Adipocyte (in vitro differentiated cells): ENCODE measurements at regions not wholly inside any gene's neighbourhood (a gene's known extent, or its start where the extent isn't known, plus 50 kb on each side); places are given as distances from the start of the nearest gene placed in this dataset.

ENCODE experiments used
- DNase-seq: peaks from one replicate; pipeline ENCODE4 v3.0.0-alpha.2; 2015; ENCODE audit warnings: low read depth
- H3K27me3 ChIP-seq: replicated peaks from 2 replicates; pipeline ENCODE4 v1.7.0; 2013; ENCODE audit warnings: mild to moderate bottlenecking, low read length, moderate library complexity; ENCODE audit not compliant: control insufficient read depth, insufficient read depth
- H3K36me3 ChIP-seq: 2 replicates; pipeline ENCODE4 v1.7.0; 2013; ENCODE audit warnings: low read length, mild to moderate bottlenecking, moderate library complexity; ENCODE audit not compliant: control insufficient read depth, insufficient read depth, severe bottlenecking
- H3K4me1 ChIP-seq: 2 replicates; pipeline ENCODE4 v1.7.0; 2013; ENCODE audit warnings: mild to moderate bottlenecking, low read length, moderate library complexity; ENCODE audit not compliant: control insufficient read depth, insufficient read depth
- H3K4me3 ChIP-seq: 2 replicates; pipeline ENCODE4 v1.7.0; 2013; ENCODE audit warnings: mild to moderate bottlenecking, low read length, moderate library complexity
- H3K9ac ChIP-seq: 2 replicates; pipeline ENCODE4 v1.7.0; 2013; ENCODE audit warnings: mild to moderate bottlenecking, low read length, moderate library complexity
- H3K9me3 ChIP-seq: 2 replicates; pipeline ENCODE4 v1.7.0; 2013; ENCODE audit warnings: mild to moderate bottlenecking, low read length, moderate library complexity; ENCODE audit not compliant: control insufficient read depth

- H3K9me3 ChIP-seq = no peaks in the 10 kb centered on the region
- no peaks in the 10 kb centered on the region for H3K27me3 ChIP-seq
- H3K4me1 ChIP-seq = peaks cover 26% of the 10 kb centered on the region
- H3K36me3 ChIP-seq = no peaks in the 10 kb centered on the region
- DNase-seq = no peak
- no peak overlapping the region for H3K4me3 ChIP-seq
- no peak overlapping the region for H3K9ac ChIP-seq
These were observed 486.6 kb downstream of the CCDC171 start for GRCh38 chr9:16039218-16039987.

DNA sequence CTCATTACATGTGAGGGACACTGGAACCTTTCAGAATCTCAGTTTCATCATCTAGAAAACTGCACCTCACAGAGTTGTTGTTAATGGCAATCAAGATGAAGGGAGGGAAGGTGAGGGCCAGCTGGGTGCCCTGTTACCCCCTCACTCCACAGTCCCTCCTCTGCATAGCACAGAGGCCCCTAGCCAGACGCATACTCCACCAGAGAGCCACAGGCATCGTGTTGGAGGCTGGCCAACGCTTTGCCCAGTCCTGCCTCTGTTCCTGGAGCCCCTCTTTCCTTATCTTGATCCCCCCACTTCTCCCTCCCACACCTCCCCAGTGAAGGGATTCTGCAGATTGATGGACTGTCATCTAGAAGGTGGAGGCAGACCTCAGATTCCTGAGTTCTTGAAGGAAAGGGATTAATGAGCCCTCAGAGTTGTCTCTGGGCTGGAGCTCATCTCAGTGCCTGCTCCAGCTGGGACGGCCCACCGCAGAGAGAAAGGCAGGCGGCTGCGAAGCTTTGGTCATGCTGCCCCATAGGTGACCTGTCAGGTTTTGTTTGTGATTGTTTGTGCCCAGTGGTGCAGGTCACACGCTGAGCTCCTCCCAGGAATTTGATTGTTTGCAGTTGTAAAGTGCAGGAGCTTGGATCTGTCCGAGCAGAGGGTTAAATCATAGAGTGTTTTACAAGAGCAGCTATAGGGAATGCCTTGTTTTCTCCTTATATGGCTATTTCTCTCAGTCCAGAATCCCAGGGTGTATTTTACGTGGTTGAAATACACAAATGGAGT, 487.3 kb downstream of the CCDC171 start:
- peaks cover 33% of the 10 kb centered on the region for H3K4me1 ChIP-seq
- no peaks in the 10 kb centered on the region for H3K36me3 ChIP-seq
- H3K9ac ChIP-seq = no peak overlapping the region
- no peaks in the 10 kb centered on the region for H3K27me3 ChIP-seq
- H3K4me3 ChIP-seq = no peak overlapping the region
- H3K9me3 ChIP-seq = no peaks in the 10 kb centered on the region
- no peak for DNase-seq

- Histone ChIP-seq H3K4me1 (peaks cover 37% of the 10 kb centered on the region), H3K36me3 (no peaks in the 10 kb centered on the region), H3K4me3 (no peak overlapping the region), H3K9ac (no peak overlapping the region), H3K9me3 (no peaks in the 10 kb centered on the region), H3K27me3 (no peaks in the 10 kb centered on the region)
- DNase-seq = peak; percentile 74
These were observed 491.1 kb downstream of the CCDC171 start for GRCh38 chr9:16043756-16044578.

DNA sequence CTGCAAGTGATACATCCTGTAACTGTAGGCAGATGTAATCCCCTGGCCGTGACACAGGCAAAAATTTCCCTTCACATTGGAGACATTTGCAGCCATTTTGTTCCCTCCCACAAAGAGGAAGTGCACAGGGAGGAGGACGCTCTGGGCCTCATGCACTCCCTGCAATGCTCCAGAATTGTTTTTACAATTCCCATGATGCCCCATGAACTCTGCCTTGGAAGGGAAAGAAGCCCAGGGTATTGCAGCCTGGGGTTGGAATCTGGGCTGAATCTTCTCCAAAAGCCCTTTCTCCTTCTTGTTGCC, 491.7 kb downstream of the CCDC171 start:
- H3K27me3 ChIP-seq = no peaks in the 10 kb centered on the region

GRCh38 chr9:16045651-16046280, 492.9 kb downstream of the CCDC171 start:
- H3K4me3 ChIP-seq = no peak overlapping the region
- no peaks in the 10 kb centered on the region for H3K27me3 ChIP-seq
- H3K4me1 ChIP-seq = peaks cover 27% of the 10 kb centered on the region
- no peaks in the 10 kb centered on the region for H3K36me3 ChIP-seq
- no peak overlapping the region for H3K9ac ChIP-seq
- DNase-seq = no peak
- H3K9me3 ChIP-seq = no peaks in the 10 kb centered on the region

More for the DNA sequence above, 491.7 kb downstream of the CCDC171 start:
- Histone ChIP-seq H3K9ac (no peak overlapping the region), H3K4me1 (peaks cover 31% of the 10 kb centered on the region), H3K9me3 (no peaks in the 10 kb centered on the region), H3K36me3 (no peaks in the 10 kb centered on the region), H3K4me3 (no peak overlapping the region)
- peak; percentile 66 for DNase-seq

DNA sequence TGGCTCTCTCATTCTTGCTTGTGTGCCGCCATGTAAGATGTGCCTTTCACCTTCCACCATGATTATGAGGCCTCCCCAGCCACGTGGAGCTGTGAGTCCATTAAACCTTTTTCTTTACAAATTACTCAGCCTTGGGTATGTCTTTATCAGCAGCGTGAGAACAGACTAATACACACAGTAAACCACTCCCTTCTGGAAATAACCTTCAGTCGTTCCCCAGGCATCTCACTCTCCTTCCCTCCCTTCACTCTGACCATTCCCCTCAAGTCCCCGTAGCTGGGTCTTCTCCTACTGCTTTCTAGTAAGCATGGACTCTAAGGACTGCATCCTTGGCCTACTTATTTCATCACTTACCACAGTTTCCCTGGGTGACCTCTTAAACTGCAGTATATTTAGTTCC, 493.9 kb downstream of the CCDC171 start:
- peaks cover 22% of the 10 kb centered on the region for H3K4me1 ChIP-seq
- H3K27me3 ChIP-seq = no peaks in the 10 kb centered on the region
- H3K9ac ChIP-seq = no peak overlapping the region
- H3K4me3 ChIP-seq = no peak overlapping the region
- no peaks in the 10 kb centered on the region for H3K36me3 ChIP-seq
- H3K9me3 ChIP-seq = no peaks in the 10 kb centered on the region
- DNase-seq = no peak

- Histone ChIP-seq H3K4me1 (peaks cover 22% of the 10 kb centered on the region), H3K27me3 (no peaks in the 10 kb centered on the region), H3K4me3 (no peak overlapping the region), H3K9ac (no peak overlapping the region), H3K36me3 (no peaks in the 10 kb centered on the region), H3K9me3 (no peaks in the 10 kb centered on the region)
- no peak for DNase-seq
These were observed 495.3 kb downstream of the CCDC171 start for GRCh38 chr9:16048129-16048528.

GRCh38 chr9:16052146-16052545, 499.3 kb downstream of the CCDC171 start:
- no peaks in the 10 kb centered on the region for H3K36me3 ChIP-seq
- no peak for DNase-seq
- H3K9ac ChIP-seq = no peak overlapping the region
- no peaks in the 10 kb centered on the region for H3K27me3 ChIP-seq
- no peaks in the 10 kb centered on the region for H3K4me1 ChIP-seq
- H3K4me3 ChIP-seq = no peak overlapping the region
- no peaks in the 10 kb centered on the region for H3K9me3 ChIP-seq

- Histone ChIP-seq H3K4me1 (no peaks in the 10 kb centered on the region), H3K36me3 (no peaks in the 10 kb centered on the region), H3K9me3 (no peaks in the 10 kb centered on the region), H3K27me3 (no peaks in the 10 kb centered on the region), H3K4me3 (no peak overlapping the region), H3K9ac (no peak overlapping the region)
- no peak for DNase-seq
These were observed 500.1 kb downstream of the CCDC171 start for GRCh38 chr9:16052757-16053530.

GRCh38 chr9:16057541-16057940, 504.7 kb downstream of the CCDC171 start:
- Histone ChIP-seq H3K4me3 (no peak overlapping the region), H3K36me3 (no peaks in the 10 kb centered on the region), H3K9ac (no peak overlapping the region), H3K4me1 (peaks cover 2% of the 10 kb centered on the region), H3K9me3 (no peaks in the 10 kb centered on the region), H3K27me3 (no peaks in the 10 kb centered on the region)
- no peak for DNase-seq
